ENCODE measurements at regions not wholly inside any gene's neighbourhood (a gene's known extent, or its start where the extent isn't known, plus 50 kb on each side); places are given as distances from the start of the nearest gene placed in this dataset.

DNA sequence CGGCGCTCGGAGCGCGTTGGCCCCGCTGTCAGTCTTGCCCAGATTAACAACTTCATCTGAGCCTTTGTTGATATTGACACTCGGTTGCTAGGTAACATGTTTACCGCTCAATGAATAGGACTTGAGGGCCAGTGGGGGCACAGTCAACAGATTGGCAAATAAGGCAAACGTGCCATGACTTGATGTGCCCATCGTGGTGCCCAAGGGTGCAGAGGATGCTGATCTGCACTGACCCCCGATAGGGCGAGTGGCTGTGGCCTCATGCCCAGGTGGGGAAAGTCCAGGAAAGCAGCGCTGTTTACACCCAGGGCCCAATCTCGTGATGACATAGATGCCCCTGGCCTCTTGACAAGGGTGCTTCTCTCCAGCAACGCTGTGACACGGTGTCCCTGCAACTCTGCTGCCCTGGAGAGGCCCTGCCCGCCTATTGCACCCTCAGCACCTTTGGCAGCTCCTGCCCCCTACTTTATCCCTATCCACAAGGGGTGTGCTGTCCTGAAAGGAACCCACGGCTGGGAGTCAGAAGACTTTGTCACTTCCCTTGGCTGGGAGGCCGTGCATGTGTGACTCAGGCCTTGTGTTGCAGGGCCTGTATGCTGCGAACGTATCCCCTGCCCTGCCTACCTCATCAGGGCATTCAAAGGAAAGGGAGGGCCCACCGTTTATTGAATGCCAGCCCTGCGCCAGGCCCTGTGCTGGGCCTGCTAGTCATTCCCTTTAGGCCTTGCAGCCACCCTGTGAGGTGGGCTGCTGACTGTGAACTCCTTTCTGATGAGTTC is 158.0 kb downstream of the INHBB start:
- 83% methylated on average over 20 of the region's 23 CpGs for WGBS (ENCODE audit: insufficient coverage)
- Mint-ChIP-seq H3K4me3 (no peak overlapping the region), H3K4me1 (no peaks in the 10 kb centered on the region), H3K27ac (no peak overlapping the region), H3K9me3 (ENCODE audit: insufficient read depth) (no peaks in the 10 kb centered on the region), H3K27me3 (no peaks in the 10 kb centered on the region)
- no peaks in the 10 kb centered on the region for H3K79me2 ChIP-seq (ENCODE audit: control insufficient read depth, insufficient read depth, low read length)
- H3K9ac ChIP-seq (ENCODE audit: low read length): no peak overlapping the region
- ChIA-PET CTCF (no interaction called here), POLR2A (no interaction called here)
- TF ChIP-seq, protein P1, sequence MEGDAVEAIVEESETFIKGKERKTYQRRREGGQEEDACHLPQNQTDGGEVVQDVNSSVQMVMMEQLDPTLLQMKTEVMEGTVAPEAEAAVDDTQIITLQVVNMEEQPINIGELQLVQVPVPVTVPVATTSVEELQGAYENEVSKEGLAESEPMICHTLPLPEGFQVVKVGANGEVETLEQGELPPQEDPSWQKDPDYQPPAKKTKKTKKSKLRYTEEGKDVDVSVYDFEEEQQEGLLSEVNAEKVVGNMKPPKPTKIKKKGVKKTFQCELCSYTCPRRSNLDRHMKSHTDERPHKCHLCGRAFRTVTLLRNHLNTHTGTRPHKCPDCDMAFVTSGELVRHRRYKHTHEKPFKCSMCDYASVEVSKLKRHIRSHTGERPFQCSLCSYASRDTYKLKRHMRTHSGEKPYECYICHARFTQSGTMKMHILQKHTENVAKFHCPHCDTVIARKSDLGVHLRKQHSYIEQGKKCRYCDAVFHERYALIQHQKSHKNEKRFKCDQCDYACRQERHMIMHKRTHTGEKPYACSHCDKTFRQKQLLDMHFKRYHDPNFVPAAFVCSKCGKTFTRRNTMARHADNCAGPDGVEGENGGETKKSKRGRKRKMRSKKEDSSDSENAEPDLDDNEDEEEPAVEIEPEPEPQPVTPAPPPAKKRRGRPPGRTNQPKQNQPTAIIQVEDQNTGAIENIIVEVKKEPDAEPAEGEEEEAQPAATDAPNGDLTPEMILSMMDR (IDR thresholded peaks at IDR 0.05): no peak
- TF ChIP-seq EZH2 (IDR thresholded peaks at IDR 0.05; ENCODE audit: borderline replicate concordance, insufficient read depth, low read depth, low read length, poor library complexity, severe bottlenecking): no peak
- no peaks in the 10 kb centered on the region for H3K36me3 ChIP-seq (replicated peaks in 1 of 2; ENCODE audit: control extremely low read depth in 1 of 2, control insufficient read depth in 1 of 2, extremely low read depth in 1 of 2, insufficient read depth in 2 of 2, low read length in 1 of 2)
- ATAC-seq (ENCODE audit: low read depth) (no peak), DNase-seq (no peak)
- H3K4me3 ChIP-seq (ENCODE audit: control extremely low read depth in 1 of 5, extremely low read depth in 1 of 5, insufficient read depth in 1 of 5, low read depth in 2 of 5, low read length in 4 of 5): no peak overlapping the region
- intact Hi-C loops (cut with micrococcal nuclease): no loop called here
- no peak overlapping the region for H3K27ac ChIP-seq (ENCODE audit: low read length in 2 of 2)
- H4K20me1 ChIP-seq (ENCODE audit: control insufficient read depth, insufficient read depth, low read length, poor library complexity, severe bottlenecking): no peaks in the 10 kb centered on the region
- H3K27me3 ChIP-seq (replicated peaks in 1 of 4; ENCODE audit: control extremely low read depth in 1 of 4, control insufficient read depth in 3 of 4, insufficient read depth in 4 of 4, low read length in 3 of 4): no peaks in the 10 kb centered on the region
- no peak overlapping the region for H2AFZ ChIP-seq (ENCODE audit: insufficient read depth, low read depth, low read length, poor library complexity, severe bottlenecking)
- no peaks in the 10 kb centered on the region for H3K4me1 ChIP-seq (ENCODE audit: control insufficient read depth in 2 of 2, insufficient read depth in 2 of 2, low read length in 2 of 2)
- no peak overlapping the region for H3K4me2 ChIP-seq (replicated peaks; ENCODE audit: low read depth, low read length, poor library complexity, severe bottlenecking)
- H3K9me3 ChIP-seq (ENCODE audit: control extremely low read depth in 1 of 3, control insufficient read depth in 2 of 3, insufficient read depth in 1 of 3, low read length in 2 of 3): no peaks in the 10 kb centered on the region

DNA sequence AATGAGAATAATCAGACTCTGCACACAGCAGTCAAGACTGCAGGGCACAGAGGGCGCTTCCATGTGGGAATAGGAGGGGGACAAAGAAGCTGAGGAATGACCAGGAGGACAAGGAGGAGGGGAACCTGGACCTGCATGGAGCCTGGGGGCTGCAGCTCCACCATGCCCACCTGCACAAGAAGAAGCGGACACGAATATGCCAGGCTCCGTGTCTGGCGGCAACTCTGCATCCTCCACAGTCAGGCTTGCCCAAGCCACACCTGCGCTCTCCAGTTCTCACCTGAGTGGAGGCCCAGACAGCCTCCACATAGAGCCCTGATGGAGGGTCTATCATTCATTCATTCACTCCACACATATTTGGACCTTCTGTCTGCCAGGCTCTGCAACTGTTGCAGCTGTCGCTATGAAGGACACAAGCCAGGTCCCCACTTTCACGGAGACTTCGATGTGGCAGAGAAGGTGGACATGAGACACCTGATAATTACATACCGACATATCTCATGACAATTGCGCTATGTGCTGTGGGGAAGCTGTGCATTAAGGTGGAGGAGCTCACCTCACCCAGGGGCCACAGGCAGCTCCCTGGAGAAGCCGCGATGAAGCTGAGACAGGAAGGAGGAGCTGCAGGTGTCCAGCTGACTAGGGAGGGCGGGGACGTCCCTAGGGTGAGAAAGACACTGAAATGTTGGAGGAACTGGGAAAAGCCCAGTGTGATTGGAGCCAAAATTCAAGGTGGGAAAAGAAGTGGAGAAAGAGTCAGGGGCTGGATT is 159.2 kb downstream of the INHBB start:
- no peak overlapping the region for H2AFZ ChIP-seq (ENCODE audit: insufficient read depth, low read depth, low read length, poor library complexity, severe bottlenecking)
- ATAC-seq (ENCODE audit: low read depth): no peak
- CTCF ChIA-PET: no interaction called here
- POLR2A ChIA-PET: no interaction called here
- H3K9me3 ChIP-seq (ENCODE audit: control extremely low read depth in 1 of 3, control insufficient read depth in 2 of 3, insufficient read depth in 1 of 3, low read length in 2 of 3): no peaks in the 10 kb centered on the region
- H3K4me2 ChIP-seq (replicated peaks; ENCODE audit: low read depth, low read length, poor library complexity, severe bottlenecking): no peak overlapping the region
- H3K4me3 ChIP-seq (ENCODE audit: control extremely low read depth in 1 of 5, extremely low read depth in 1 of 5, insufficient read depth in 1 of 5, low read depth in 2 of 5, low read length in 4 of 5): no peak overlapping the region
- intact Hi-C loops (cut with micrococcal nuclease): no loop called here
- no peaks in the 10 kb centered on the region for H3K27me3 ChIP-seq (replicated peaks in 1 of 4; ENCODE audit: control extremely low read depth in 1 of 4, control insufficient read depth in 3 of 4, insufficient read depth in 4 of 4, low read length in 3 of 4)
- no peaks in the 10 kb centered on the region for H3K79me2 ChIP-seq (ENCODE audit: control insufficient read depth, insufficient read depth, low read length)
- H3K36me3 ChIP-seq (replicated peaks in 1 of 2; ENCODE audit: control extremely low read depth in 1 of 2, control insufficient read depth in 1 of 2, extremely low read depth in 1 of 2, insufficient read depth in 2 of 2, low read length in 1 of 2): no peaks in the 10 kb centered on the region
- WGBS (ENCODE audit: insufficient coverage): 93% methylated on average over 14 of the region's 15 CpGs
- H4K20me1 ChIP-seq (ENCODE audit: control insufficient read depth, insufficient read depth, low read length, poor library complexity, severe bottlenecking): no peaks in the 10 kb centered on the region
- Mint-ChIP-seq H3K4me3 (no peak overlapping the region), H3K4me1 (no peaks in the 10 kb centered on the region), H3K9me3 (ENCODE audit: insufficient read depth) (no peaks in the 10 kb centered on the region), H3K27me3 (no peaks in the 10 kb centered on the region), H3K27ac (no peak overlapping the region)
- no peaks in the 10 kb centered on the region for H3K4me1 ChIP-seq (ENCODE audit: control insufficient read depth in 2 of 2, insufficient read depth in 2 of 2, low read length in 2 of 2)
- no peak for TF ChIP-seq EZH2 (IDR thresholded peaks at IDR 0.05; ENCODE audit: borderline replicate concordance, insufficient read depth, low read depth, low read length, poor library complexity, severe bottlenecking)
- TF ChIP-seq, protein P1 (IDR thresholded peaks at IDR 0.05): no peak
- no peak for DNase-seq
- H3K27ac ChIP-seq (ENCODE audit: low read length in 2 of 2): no peak overlapping the region
- no peak overlapping the region for H3K9ac ChIP-seq (ENCODE audit: low read length)

Data from B cell (primary cell).